ENCODE measurements at regions not wholly inside any gene's neighbourhood (a gene's known extent, or its start where the extent isn't known, plus 50 kb on each side); places are given as distances from the start of the nearest gene placed in this dataset.

GRCh38 chr1:86228546-86228945 is 72.0 kb upstream of the COL24A1 start:
- DNase-seq: no peak

GRCh38 chr1:86227026-86227425 is 70.5 kb upstream of the COL24A1 start:
- no peak for DNase-seq

GRCh38 chr1:86226204-86226603 is 69.6 kb upstream of the COL24A1 start:
- DNase-seq: no peak

- no peak for DNase-seq
These were observed 68.2 kb upstream of the COL24A1 start for GRCh38 chr1:86224651-86225310.

- no peak for DNase-seq
These were observed 62.3 kb upstream of the COL24A1 start for GRCh38 chr1:86218859-86219258.

- no peak for DNase-seq
These were observed 58.0 kb upstream of the COL24A1 start for GRCh38 chr1:86214605-86215004.

GRCh38 chr1:86209346-86209745 is 52.8 kb upstream of the COL24A1 start:
- no peak for DNase-seq

- DNase-seq: no peak
These were observed 50.8 kb upstream of the COL24A1 start for GRCh38 chr1:86207323-86207722.
